ENCODE measurements at regions not wholly inside any gene's neighbourhood (a gene's known extent, or its start where the extent isn't known, plus 50 kb on each side); places are given as distances from the start of the nearest gene placed in this dataset.

GRCh38 chr3:147866561-147866960, 457.4 kb downstream of the ZIC1 start:
- TF ChIP-seq CTCF (IDR thresholded peaks at IDR 0.05 in 4 of 5, conservative IDR thresholded peaks at IDR 0.05 in 1 of 5) (no peak), POLR2A (IDR thresholded peaks at IDR 0.05) (no peak)
